K562 (cell line): ENCODE measurements at regions not wholly inside any gene's neighbourhood (a gene's known extent, or its start where the extent isn't known, plus 50 kb on each side); places are given as distances from the start of the nearest gene placed in this dataset.

Experiments
- CXXC5 ChIP-seq: fragments of 250-450 bp; sonication (Bioruptor Pico); IDR thresholded peaks from 2 replicates; pipeline ENCODE4 v1.8.0; 2022; ENCODE audit warnings: inconsistent platforms, mild to moderate bottlenecking, moderate library complexity
- KLF10 ChIP-seq: fragments of 250-450 bp; sonication (Bioruptor Pico); IDR thresholded peaks from 2 replicates; pipeline ENCODE4 v1.6.1; 2021; ENCODE audit warnings: matching md5 sums
- PTBP1 ChIP-seq: fragments of 200-400 bp; formaldehyde crosslinking; IDR thresholded peaks from 2 replicates; pipeline ENCODE4 v1.6.1; 2017; ENCODE audit warnings: low read depth, low read length
- SAFB ChIP-seq: fragments of 200-400 bp; formaldehyde crosslinking; IDR thresholded peaks from 2 replicates; pipeline ENCODE4 v1.6.1; 2017; ENCODE audit warnings: low read depth, low read length, borderline replicate concordance
- TARDBP ChIP-seq: fragments of 450-650 bp; IDR thresholded peaks from 2 replicates; pipeline ENCODE4 v1.6.1; 2016
- TEAD4 ChIP-seq, 2 experiments: sonication (generic) in 1 of 2; formaldehyde crosslinking in 1 of 2; IDR thresholded peaks; 2 replicates each; pipeline versions ENCODE4 v1.6.1 to v1.8.0; 2012 to 2022; ENCODE audit warnings: borderline replicate concordance in 1 of 2, inconsistent platforms in 1 of 2, low read length in 1 of 2, mild to moderate bottlenecking in 1 of 2, missing genetic modification reagents in 1 of 2
- U2AF1 ChIP-seq: fragments of 200-400 bp; formaldehyde crosslinking; optimal IDR thresholded peaks from 2 replicates; pipeline ENCODE3; 2017; ENCODE audit warnings: mild to moderate bottlenecking, low read depth, low read length, moderate library complexity
- ZBTB11 ChIP-seq, 3 experiments: fragments of 200-800 bp in 1 of 3; fragments of 250-450 bp in 1 of 3; fragments of 450-650 bp in 1 of 3; sonication (Bioruptor Pico) in 1 of 3; sonication (Bioruptor generic) in 1 of 3; formaldehyde crosslinking in 1 of 3; IDR thresholded peaks; 2 replicates each; pipeline versions ENCODE4 v1.6.1 to v1.8.0; 2016 to 2022; ENCODE audit warnings: mild to moderate bottlenecking in 2 of 3, missing genetic modification characterization in 2 of 3, missing compliant biosample characterization in 1 of 3, moderate library complexity in 1 of 3
- ZNF23 ChIP-seq: fragments of 250-450 bp; sonication (Bioruptor Pico); IDR thresholded peaks from 2 replicates; pipeline ENCODE4 v1.4.0; 2020; ENCODE audit warnings: mild to moderate bottlenecking
- ZNF239 ChIP-seq: fragments of 250-450 bp; sonication (Bioruptor Pico); IDR thresholded peaks from 2 replicates; pipeline ENCODE4 v1.4.0; 2020; ENCODE audit warnings: mild to moderate bottlenecking
- ZNF347 ChIP-seq: fragments of 450-650 bp; formaldehyde crosslinking; IDR thresholded peaks from 2 replicates; pipeline ENCODE4 v1.4.0; 2020; ENCODE audit warnings: low read depth, mild to moderate bottlenecking, moderate library complexity
- ZNF407 ChIP-seq: fragments of 450-650 bp; IDR thresholded peaks from 2 replicates; pipeline ENCODE4 v1.6.1; 2016; ENCODE audit warnings: low read depth
- TF ChIP-seq, protein P1 (sequence below): fragments of 250-450 bp; sonication (Bioruptor Pico); IDR thresholded peaks from 2 replicates; pipeline ENCODE4 v1.8.0; 2021; ENCODE audit warnings: borderline replicate concordance, mild to moderate bottlenecking, moderate library complexity; ENCODE audit not compliant: poor library complexity, severe bottlenecking

DNA sequence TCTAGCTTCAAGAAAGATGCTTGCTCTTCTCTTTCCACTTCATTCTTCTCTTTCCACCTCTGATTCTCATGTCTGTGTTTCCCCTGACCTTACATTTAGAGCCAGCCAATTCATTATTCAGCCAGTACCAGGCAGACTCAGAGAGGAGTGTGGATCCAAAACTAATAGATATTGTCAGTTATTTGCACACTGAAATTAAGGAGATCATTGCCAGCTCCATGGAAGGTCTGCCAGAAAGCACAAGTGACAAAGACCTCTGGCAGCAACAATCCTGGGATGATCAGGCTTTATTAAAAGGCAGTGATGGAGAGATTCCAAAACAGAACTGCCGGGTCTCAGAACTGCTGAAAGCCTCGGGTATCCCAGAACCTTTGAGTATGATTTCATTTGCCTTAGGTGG lies 749.4 kb downstream of the XPNPEP1 start (continued):
- TF ChIP-seq ZNF407 (no peak), TARDBP (no peak), PTBP1 (no peak), TEAD4 (IDR thresholded peaks at IDR 0.05; ENCODE audit: low read length) (no peak), TEAD4 (CRISPR knock-in tag; IDR thresholded peaks at IDR 0.05; ENCODE audit: borderline replicate concordance) (no peak), ZNF347 (CRISPR knock-in tag) (no peak), ZNF23 (CRISPR knock-in tag) (no peak), SAFB (no peak), CXXC5 (CRISPR knock-in tag) (no peak), ZNF239 (CRISPR knock-in tag) (no peak), ZBTB11 (CRISPR knock-in tag; IDR thresholded peaks at IDR 0.05) (no peak), U2AF1 (no peak), KLF10 (CRISPR knock-in tag) (no peak)
- TF ChIP-seq, protein P1, sequence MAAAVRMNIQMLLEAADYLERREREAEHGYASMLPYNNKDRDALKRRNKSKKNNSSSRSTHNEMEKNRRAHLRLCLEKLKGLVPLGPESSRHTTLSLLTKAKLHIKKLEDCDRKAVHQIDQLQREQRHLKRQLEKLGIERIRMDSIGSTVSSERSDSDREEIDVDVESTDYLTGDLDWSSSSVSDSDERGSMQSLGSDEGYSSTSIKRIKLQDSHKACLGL (CRISPR knock-in tag), result no peak
- TF ChIP-seq, all 486 proteins: peak for 0
